ENCODE measurements at regions not wholly inside any gene's neighbourhood (a gene's known extent, or its start where the extent isn't known, plus 50 kb on each side); places are given as distances from the start of the nearest gene placed in this dataset.

DNA sequence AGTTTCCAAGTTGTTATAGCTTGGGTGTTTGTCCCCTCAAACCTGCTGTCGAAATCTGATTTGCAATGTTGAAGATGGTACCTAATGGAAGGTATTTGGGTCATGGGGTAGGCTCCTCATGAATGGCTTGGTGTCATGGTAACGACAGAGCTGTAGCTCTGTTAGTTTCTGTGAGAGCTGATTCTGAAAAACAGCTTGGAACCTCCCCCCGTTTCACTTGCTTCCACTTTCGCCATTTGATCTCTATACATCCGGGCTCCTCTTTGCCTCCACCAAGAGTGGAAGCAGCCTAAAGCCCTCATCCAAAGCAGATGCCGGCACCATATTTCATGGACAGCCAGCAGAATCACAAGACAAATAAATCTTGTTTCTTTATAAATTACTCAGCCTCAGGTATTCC, 1035.1 kb upstream of the SLC39A10 start:
- Histone ChIP-seq H3K9me3 (ENCODE audit: control insufficient read depth, insufficient read depth, low read length) (no peaks in the 10 kb centered on the region), H3K36me3 (ENCODE audit: control insufficient read depth, insufficient read depth, low read length) (no peaks in the 10 kb centered on the region), H3K27ac (ENCODE audit: low read depth, low read length) (no peak overlapping the region), H3K27me3 (ENCODE audit: control insufficient read depth, insufficient read depth, low read length) (no peaks in the 10 kb centered on the region), H3K4me3 (ENCODE audit: low read depth, low read length) (no peak overlapping the region), H3K4me1 (ENCODE audit: control insufficient read depth, insufficient read depth, low read length) (no peaks in the 10 kb centered on the region)
- WGBS (ENCODE audit: insufficient coverage) = 94% methylated on average over 2 of the region's 6 CpGs
- no peak for DNase-seq (ENCODE audit: low read depth in 4 of 6, low spot score in 6 of 6)

- no peak for DNase-seq (ENCODE audit: low read depth in 4 of 6, low spot score in 6 of 6)
- Histone ChIP-seq H3K36me3 (ENCODE audit: control insufficient read depth, insufficient read depth, low read length) (no peaks in the 10 kb centered on the region), H3K27me3 (ENCODE audit: control insufficient read depth, insufficient read depth, low read length) (no peaks in the 10 kb centered on the region), H3K27ac (ENCODE audit: low read depth, low read length) (no peak overlapping the region), H3K4me1 (ENCODE audit: control insufficient read depth, insufficient read depth, low read length) (no peaks in the 10 kb centered on the region), H3K9me3 (ENCODE audit: control insufficient read depth, insufficient read depth, low read length) (no peaks in the 10 kb centered on the region), H3K4me3 (ENCODE audit: low read depth, low read length) (no peak overlapping the region)
These were observed 1037.7 kb upstream of the SLC39A10 start for GRCh38 chr2:194619366-194619765.

DNA sequence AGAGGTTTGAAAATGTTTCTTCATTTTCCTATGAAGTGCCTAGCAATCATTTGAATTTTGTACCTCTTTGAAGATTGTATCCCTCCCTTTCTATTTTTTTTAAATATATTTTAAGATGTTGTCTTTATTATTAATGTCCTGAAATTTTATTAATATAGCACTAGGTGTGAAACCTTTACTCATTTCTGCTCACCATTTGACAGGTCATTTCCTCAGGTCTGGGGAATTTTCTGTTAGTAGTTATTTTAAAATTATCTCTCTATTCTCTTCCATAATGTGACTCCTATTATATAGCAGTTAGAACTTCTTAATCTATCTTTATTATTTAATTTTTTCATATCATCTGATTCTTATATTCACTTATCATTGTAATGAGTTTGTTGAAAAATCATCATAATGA, 1038.6 kb upstream of the SLC39A10 start:
- DNase-seq (ENCODE audit: low read depth in 4 of 6, low spot score in 6 of 6) = no peak
- Histone ChIP-seq H3K4me1 (ENCODE audit: control insufficient read depth, insufficient read depth, low read length) (no peaks in the 10 kb centered on the region), H3K27me3 (ENCODE audit: control insufficient read depth, insufficient read depth, low read length) (no peaks in the 10 kb centered on the region), H3K36me3 (ENCODE audit: control insufficient read depth, insufficient read depth, low read length) (no peaks in the 10 kb centered on the region), H3K9me3 (ENCODE audit: control insufficient read depth, insufficient read depth, low read length) (no peaks in the 10 kb centered on the region), H3K4me3 (ENCODE audit: low read depth, low read length) (no peak overlapping the region), H3K27ac (ENCODE audit: low read depth, low read length) (no peak overlapping the region)

DNA sequence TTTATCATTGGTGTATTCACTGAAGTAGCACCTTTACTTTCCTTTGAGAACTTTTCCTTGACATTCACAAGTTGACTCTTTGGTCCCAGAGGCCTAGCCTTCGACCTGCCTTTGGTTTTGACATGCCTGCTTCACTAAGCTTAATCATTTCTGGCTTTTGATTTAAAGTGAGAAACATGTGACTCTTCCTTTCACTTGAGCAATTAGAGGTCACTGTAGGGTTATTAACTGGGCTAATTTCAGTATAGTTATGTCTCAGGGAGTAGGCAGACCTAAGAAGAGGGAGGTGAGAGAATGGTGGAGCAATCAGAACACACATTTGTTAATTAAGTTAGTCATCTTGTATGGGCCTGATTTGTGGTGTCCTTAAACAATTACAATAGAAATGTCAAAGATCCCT, 1040.7 kb upstream of the SLC39A10 start:
- H3K9me3 ChIP-seq (ENCODE audit: control insufficient read depth, insufficient read depth, low read length) = no peaks in the 10 kb centered on the region
- WGBS (ENCODE audit: insufficient coverage) = no CpG with 5 or more reads among the region's 1 CpG
- H3K36me3 ChIP-seq (ENCODE audit: control insufficient read depth, insufficient read depth, low read length) = no peaks in the 10 kb centered on the region
- H3K27ac ChIP-seq (ENCODE audit: low read depth, low read length) = no peak overlapping the region
- DNase-seq (ENCODE audit: low read depth in 4 of 6, low spot score in 6 of 6) = no peak
- no peaks in the 10 kb centered on the region for H3K27me3 ChIP-seq (ENCODE audit: control insufficient read depth, insufficient read depth, low read length)
- H3K4me1 ChIP-seq (ENCODE audit: control insufficient read depth, insufficient read depth, low read length) = no peaks in the 10 kb centered on the region
- H3K4me3 ChIP-seq (ENCODE audit: low read depth, low read length) = no peak overlapping the region

- no peaks in the 10 kb centered on the region for H3K36me3 ChIP-seq (ENCODE audit: control insufficient read depth, insufficient read depth, low read length)
- no peak overlapping the region for H3K4me3 ChIP-seq (ENCODE audit: low read depth, low read length)
- H3K27me3 ChIP-seq (ENCODE audit: control insufficient read depth, insufficient read depth, low read length) = no peaks in the 10 kb centered on the region
- H3K9me3 ChIP-seq (ENCODE audit: control insufficient read depth, insufficient read depth, low read length) = no peaks in the 10 kb centered on the region
- DNase-seq (ENCODE audit: low read depth in 4 of 6, low spot score in 6 of 6) = no peak
- no peaks in the 10 kb centered on the region for H3K4me1 ChIP-seq (ENCODE audit: control insufficient read depth, insufficient read depth, low read length)
- H3K27ac ChIP-seq (ENCODE audit: low read depth, low read length) = no peak overlapping the region
These were observed 1046.7 kb upstream of the SLC39A10 start for GRCh38 chr2:194610297-194610696.

GRCh38 chr2:194603429-194603828, 1053.6 kb upstream of the SLC39A10 start:
- Histone ChIP-seq H3K36me3 (ENCODE audit: control insufficient read depth, insufficient read depth, low read length) (no peaks in the 10 kb centered on the region), H3K4me3 (ENCODE audit: low read depth, low read length) (no peak overlapping the region)
- 86% methylated on average over 3 of the region's 5 CpGs for WGBS (ENCODE audit: insufficient coverage)

GRCh38 chr2:194602750-194603149, 1054.3 kb upstream of the SLC39A10 start:
- Histone ChIP-seq H3K36me3 (ENCODE audit: control insufficient read depth, insufficient read depth, low read length) (no peaks in the 10 kb centered on the region), H3K9me3 (ENCODE audit: control insufficient read depth, insufficient read depth, low read length) (no peaks in the 10 kb centered on the region), H3K27me3 (ENCODE audit: control insufficient read depth, insufficient read depth, low read length) (no peaks in the 10 kb centered on the region), H3K4me3 (ENCODE audit: low read depth, low read length) (no peak overlapping the region), H3K27ac (ENCODE audit: low read depth, low read length) (no peak overlapping the region), H3K4me1 (ENCODE audit: control insufficient read depth, insufficient read depth, low read length) (no peaks in the 10 kb centered on the region)
- DNase-seq (ENCODE audit: low read depth in 4 of 6, low spot score in 6 of 6) = no peak
- 84% methylated on average over 4 of the region's 5 CpGs for WGBS (ENCODE audit: insufficient coverage)

More at GRCh38 chr2:194603429-194603828, 1053.6 kb upstream of the SLC39A10 start:
- no peak overlapping the region for H3K27ac ChIP-seq (ENCODE audit: low read depth, low read length)
- H3K9me3 ChIP-seq (ENCODE audit: control insufficient read depth, insufficient read depth, low read length) = no peaks in the 10 kb centered on the region
- no peaks in the 10 kb centered on the region for H3K27me3 ChIP-seq (ENCODE audit: control insufficient read depth, insufficient read depth, low read length)
- DNase-seq (ENCODE audit: low read depth in 4 of 6, low spot score in 6 of 6) = no peak
- H3K4me1 ChIP-seq (ENCODE audit: control insufficient read depth, insufficient read depth, low read length) = no peaks in the 10 kb centered on the region

GRCh38 chr2:194591192-194591591, 1065.8 kb upstream of the SLC39A10 start:
- Histone ChIP-seq H3K4me3 (ENCODE audit: low read depth, low read length) (no peak overlapping the region), H3K27me3 (ENCODE audit: control insufficient read depth, insufficient read depth, low read length) (no peaks in the 10 kb centered on the region), H3K4me1 (ENCODE audit: control insufficient read depth, insufficient read depth, low read length) (no peaks in the 10 kb centered on the region), H3K36me3 (ENCODE audit: control insufficient read depth, insufficient read depth, low read length) (no peaks in the 10 kb centered on the region), H3K9me3 (ENCODE audit: control insufficient read depth, insufficient read depth, low read length) (no peaks in the 10 kb centered on the region), H3K27ac (ENCODE audit: low read depth, low read length) (no peak overlapping the region)
- DNase-seq (ENCODE audit: low read depth in 4 of 6, low spot score in 6 of 6) = no peak
- no CpG with 5 or more reads among the region's 1 CpG for WGBS (ENCODE audit: insufficient coverage)

- no peak for DNase-seq (ENCODE audit: low read depth in 4 of 6, low spot score in 6 of 6)
- no peak overlapping the region for H3K27ac ChIP-seq (ENCODE audit: low read depth, low read length)
- H3K9me3 ChIP-seq (ENCODE audit: control insufficient read depth, insufficient read depth, low read length) = no peaks in the 10 kb centered on the region
- H3K27me3 ChIP-seq (ENCODE audit: control insufficient read depth, insufficient read depth, low read length) = no peaks in the 10 kb centered on the region
- 50% methylated on average over 1 of the region's 1 CpG for WGBS (ENCODE audit: insufficient coverage)
- H3K4me3 ChIP-seq (ENCODE audit: low read depth, low read length) = no peak overlapping the region
- H3K36me3 ChIP-seq (ENCODE audit: control insufficient read depth, insufficient read depth, low read length) = no peaks in the 10 kb centered on the region
- no peaks in the 10 kb centered on the region for H3K4me1 ChIP-seq (ENCODE audit: control insufficient read depth, insufficient read depth, low read length)
These were observed 1069.2 kb upstream of the SLC39A10 start for GRCh38 chr2:194587739-194588270.

DNA sequence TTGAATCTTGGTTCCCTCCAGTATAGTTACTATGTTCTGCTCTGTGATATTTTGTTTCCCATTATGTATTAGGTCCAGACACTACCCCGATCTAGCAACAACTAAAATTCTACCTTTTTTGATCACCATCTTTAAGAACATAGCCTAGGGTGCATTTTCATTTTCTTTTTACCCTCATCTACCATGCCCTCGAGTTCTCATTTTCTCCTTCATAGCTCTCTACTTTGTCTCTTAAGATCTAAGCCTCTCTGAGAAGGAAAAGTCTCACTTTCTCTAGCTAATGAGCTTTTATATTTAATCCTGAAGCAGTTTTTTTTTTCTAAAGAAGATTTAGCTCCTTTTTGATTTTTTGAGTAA, 1089.4 kb upstream of the SLC39A10 start:
- no peaks in the 10 kb centered on the region for H3K4me1 ChIP-seq (ENCODE audit: control insufficient read depth, insufficient read depth, low read length)
- WGBS (ENCODE audit: insufficient coverage) = 100% methylated on average over 1 of the region's 2 CpGs
- H3K27ac ChIP-seq (ENCODE audit: low read depth, low read length) = no peak overlapping the region
- DNase-seq (ENCODE audit: low read depth in 4 of 6, low spot score in 6 of 6) = no peak
- no peaks in the 10 kb centered on the region for H3K9me3 ChIP-seq (ENCODE audit: control insufficient read depth, insufficient read depth, low read length)
- no peaks in the 10 kb centered on the region for H3K27me3 ChIP-seq (ENCODE audit: control insufficient read depth, insufficient read depth, low read length)
- H3K36me3 ChIP-seq (ENCODE audit: control insufficient read depth, insufficient read depth, low read length) = no peaks in the 10 kb centered on the region
- no peak overlapping the region for H3K4me3 ChIP-seq (ENCODE audit: low read depth, low read length)

Data from spinal cord (tissue), 9 donors.